ENCODE measurements at regions not wholly inside any gene's neighbourhood (a gene's known extent, or its start where the extent isn't known, plus 50 kb on each side); places are given as distances from the start of the nearest gene placed in this dataset.
"Not testable (repeated sequence)": the region's sequence is repeated elsewhere in the genome, so short reads cannot be mapped to it uniquely, and the experiment has no call there.

DNA sequence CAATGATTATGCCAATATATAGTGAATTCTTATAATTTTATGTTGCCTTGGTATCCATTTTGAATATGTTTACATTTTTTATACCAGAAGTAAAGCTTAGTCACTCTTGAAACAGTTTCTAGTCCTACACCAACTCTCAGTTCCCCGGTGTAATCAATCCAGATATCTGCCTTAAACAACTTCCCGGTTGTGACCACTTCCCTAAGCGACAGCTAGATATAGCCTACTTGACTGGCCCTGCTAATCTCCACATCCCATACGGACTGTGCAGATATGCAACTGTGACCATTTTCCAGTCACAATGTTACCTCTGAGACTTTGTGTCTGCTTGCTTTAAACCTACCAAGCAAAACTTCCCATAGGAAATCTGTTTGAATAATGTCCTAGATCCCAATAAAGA is 1551.5 kb upstream of the SEL1L start:
- no peak for DNase-seq (ENCODE audit: low read depth in 2 of 2)

DNA sequence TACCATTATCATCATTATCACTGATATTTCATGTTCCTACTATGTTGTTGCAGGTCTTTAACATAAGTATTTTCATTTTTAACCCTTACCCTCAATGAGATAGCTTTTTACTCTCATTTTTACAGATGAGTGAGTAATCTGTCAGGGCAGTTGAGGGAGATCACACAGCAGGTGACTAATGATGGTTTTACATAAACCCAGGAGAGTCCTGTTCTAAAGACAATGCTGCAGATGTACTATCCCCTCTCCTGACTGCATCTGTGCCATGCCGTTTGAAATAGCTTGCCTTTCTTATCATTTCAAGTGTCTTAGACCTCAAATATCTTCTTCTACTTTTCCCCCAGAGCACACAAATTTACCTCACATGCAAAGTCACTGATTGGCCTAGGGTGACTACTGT is 1552.1 kb upstream of the SEL1L start:
- DNase-seq (ENCODE audit: low read depth in 2 of 2), result no peak

DNA sequence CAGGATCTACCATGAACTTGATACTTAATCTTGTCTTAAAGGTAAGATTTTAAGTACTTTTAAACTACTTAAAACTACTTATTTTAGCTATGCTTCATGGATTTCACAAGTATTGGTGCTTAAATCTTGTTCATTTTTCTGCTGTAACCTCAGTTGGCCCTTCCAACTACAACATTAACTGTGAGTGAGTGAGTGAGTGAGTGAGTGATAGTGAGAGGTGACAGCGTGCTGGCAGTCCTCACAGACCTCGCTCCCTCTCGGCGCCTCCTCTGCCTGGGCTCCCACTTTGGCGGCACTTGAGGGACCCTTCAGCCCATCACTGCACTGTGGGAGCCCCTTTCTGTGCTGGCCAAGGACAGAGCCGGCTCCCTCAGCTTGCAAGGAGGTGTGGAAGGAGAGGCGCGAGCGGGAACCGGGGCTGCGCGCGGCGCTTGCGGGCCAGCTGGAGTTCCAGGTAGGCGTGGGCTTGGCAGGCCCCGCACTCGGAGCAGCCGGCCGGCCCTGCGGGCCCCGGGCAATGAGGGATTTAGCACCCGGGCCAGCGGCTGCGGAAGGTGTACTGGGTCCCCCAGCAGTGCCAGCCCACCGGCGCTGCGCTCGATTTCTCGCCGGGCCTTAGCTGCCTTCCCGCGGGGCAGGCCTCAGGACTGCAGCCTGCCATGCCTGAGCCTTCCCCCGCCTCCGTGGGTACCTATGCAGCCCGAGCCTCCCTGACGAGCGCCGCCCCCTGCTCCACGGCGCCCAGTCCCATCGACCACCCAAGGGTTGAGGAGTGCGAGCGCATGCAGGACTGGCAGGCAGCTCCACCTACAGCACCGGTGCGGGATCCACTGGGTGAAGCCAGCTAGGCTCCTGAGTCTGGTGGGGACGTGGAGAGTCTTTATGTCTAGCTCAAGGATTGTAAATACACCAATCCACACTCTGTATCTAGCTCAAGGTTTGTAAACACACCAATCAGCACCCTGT is 1558.6 kb upstream of the SEL1L start:
- DNase-seq (ENCODE audit: low read depth in 2 of 2), result not testable (repeated sequence)

DNA sequence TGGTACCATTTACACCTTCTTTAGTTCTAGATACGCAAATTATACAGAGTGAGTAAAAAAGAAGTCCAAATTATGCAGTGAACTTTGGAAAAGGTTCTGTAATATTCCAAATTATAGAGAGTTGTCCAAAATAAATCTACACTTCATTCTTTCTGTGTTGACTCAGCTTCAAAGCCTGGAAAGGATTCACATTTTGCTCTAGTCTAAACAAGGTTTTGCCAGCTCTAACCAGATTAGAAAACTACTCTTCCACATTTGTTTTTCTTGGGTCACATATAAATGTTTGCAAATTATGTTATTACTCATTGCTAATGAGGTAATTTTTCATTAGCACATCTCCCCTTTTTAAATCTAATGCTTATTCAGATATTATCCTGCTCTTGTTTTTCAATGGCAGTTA is 1562.4 kb upstream of the SEL1L start:
- DNase-seq (ENCODE audit: low read depth in 2 of 2), result no peak

DNA sequence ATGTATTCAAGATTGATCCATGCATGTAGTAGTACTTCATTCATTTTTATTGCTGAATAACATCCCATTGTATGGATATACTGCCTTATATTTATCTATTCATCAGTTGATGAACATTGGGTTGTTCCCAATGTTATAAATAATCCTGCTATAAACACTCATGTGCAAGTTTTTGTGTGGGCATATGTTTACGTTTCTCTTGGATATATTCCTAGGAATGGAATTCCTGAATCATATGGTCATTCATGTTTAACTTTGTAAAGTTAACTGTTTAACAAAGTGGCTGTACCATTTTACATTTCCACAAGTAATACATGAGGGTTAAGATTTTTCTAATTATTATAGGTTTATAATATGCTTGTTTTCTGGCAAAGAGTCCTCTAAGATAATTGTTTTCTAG is 1568.2 kb upstream of the SEL1L start:
- DNase-seq (ENCODE audit: low read depth in 2 of 2), result no peak

DNA sequence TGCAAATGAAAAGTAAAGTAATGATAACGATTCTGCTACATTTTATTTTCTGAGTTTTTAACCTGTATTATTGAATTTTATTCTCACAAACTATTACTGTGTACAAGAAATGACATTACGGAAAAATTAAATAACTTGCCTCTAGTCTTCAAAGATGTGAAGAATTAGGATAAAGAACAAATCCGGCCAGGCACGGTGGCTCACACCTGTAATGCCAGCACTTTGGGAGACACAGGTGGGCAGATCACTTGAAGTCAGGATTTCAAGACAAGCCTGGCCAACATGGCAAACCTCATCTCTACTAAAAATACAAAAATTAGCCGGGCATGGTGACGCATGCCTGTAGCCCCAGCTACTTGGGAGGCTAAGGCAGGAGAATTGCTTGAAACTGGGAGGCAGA is 1584.4 kb upstream of the SEL1L start:
- no peak for DNase-seq (ENCODE audit: low read depth in 2 of 2)

DNA sequence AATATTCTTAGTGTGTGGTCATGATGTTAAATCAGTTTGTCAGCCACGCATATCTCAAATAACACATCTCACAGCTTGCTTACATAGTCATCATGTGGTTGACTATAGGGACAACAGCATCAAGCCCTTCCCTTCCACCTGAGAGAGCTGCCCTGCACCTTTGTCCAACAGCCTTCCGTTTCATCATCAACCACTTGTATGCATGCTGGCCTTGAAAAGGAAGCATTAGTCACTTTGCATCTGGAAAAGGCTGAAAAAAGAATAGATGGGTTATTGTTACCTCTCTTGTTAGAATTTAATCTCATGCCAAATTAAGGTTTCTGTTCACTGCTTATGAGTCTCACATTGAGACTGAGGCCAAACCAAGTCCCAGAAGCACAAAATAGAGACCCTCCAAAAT is 1586.5 kb upstream of the SEL1L start:
- DNase-seq (ENCODE audit: low read depth in 2 of 2), result no peak

DNA sequence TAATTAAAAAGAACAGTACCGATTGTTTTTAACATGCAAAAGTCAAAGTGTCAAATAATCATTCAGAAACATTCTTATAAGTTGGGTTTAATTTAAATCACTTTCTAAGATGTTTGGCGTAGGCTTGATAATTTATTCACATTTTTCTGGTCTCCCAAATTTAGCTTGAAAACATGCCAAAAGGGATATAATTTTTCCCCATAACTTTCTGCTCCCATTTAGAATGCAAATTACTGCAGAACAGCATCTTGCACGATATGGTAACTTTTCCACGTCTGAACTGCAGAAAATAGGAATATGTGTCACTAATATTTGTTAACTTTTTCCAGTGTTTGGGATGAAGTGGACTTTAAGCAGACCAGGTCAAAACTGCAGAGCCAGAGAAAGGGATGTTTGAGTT is 1592.4 kb upstream of the SEL1L start:
- DNase-seq (ENCODE audit: low read depth in 2 of 2), result no peak

DNA sequence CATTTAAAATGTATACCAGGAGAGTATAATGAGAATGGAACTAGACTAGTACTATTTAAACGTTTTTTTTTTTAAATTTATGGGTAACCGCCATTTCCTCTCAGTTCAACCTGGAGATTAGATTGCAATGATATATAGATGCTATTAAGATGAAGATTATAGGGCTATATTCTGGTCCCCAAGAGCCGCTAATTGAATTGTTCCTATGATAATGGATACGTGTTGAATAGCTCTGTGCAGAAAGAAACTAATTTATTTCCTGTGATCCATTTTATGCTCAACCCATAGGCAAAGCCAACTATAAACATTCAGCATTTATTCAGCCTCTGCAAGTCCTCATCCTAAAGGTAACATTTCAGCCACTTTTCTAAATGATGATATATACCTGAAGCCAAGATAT is 1595.1 kb upstream of the SEL1L start:
- no peak for DNase-seq (ENCODE audit: low read depth in 2 of 2)

DNA sequence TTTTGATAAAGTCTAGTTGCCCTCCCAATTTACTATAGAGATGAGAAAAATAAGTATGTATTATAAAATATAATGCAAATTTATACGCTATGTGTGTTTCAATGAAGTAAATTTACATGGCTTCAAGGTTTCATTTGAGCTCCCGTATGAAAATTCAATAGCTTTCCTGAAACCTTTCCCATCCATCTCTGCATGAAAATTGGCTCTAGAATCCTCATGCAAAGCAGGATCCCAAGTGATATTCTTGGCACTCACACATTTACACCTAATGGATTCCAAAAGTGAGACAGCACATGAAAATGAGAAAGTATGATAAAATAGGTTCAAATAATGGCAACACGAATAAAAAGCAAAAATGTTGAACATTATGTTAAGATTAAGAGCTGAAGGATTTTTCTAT is 1595.8 kb upstream of the SEL1L start:
- DNase-seq (ENCODE audit: low read depth in 2 of 2), result no peak

DNA sequence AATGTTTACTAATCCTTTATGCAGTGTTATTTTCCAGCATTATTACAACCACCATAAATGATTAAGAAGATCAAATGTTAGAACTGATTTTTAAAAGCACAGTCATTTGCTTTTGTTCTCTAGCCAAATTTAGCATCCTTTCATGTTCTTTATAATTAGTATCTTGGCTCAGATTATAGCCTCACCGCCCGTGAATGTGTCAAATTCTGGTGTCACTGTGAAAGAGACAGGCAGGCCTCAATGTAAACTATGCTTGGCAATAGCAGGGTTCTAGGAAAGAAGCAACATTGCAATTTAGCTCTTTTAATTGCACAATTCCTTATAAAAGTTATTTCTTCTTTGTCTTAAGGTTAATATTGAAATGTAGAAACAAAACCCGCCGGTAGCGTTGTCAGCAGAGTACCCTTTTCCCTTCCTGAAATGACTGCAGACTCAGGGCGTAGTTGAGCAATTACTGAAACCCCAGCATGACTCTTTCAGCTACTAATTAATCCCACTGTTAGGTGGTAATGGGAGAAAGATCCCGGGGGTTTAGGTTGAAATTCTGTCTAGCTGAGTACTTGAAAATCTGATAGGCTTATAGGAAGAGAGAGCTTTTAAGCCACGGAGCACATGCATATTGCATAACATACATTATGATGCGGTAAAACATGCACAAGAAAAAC is 1600.5 kb upstream of the SEL1L start:
- DNase-seq (ENCODE audit: low read depth in 2 of 2), result no peak

DNA sequence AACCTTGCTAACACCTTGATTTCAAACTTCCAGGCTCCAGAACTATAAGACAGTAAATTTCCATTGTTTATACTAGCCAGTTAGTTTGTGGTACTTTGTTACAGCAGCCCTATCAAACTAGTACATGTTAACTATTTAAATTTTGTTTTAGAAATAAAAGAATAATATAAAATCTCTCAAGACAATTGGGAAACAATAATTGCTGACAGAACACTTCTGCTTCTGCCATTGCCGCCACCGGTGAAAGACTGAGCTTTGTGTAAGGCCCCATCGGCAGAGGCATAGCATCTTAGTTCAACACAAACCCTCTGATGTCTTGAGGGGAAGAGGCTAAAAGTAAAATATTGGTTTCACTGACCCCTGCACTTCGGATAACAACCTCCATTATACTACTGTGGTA is 1607.1 kb upstream of the SEL1L start:
- DNase-seq (ENCODE audit: low read depth in 2 of 2), result no peak

DNA sequence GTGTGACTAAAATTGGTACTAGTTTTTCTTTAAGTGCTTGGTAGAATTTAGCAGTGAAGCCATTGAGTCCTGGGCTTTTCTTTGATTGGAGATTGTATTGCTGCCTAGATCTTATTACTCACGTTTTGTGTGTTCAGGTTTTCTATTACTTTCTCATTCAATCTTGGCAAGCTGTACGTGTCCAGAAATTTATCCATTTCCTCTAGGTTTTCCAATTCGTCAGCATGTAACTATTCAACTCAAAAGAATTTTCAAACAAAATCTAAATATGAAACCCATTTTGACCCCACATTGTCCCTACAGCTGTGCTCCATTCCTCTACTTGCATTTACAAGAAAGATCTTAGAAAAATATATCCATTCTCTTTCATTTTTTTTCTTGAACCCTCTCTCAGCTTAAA is 1613.4 kb upstream of the SEL1L start:
- DNase-seq (ENCODE audit: low read depth in 2 of 2), result no peak

DNA sequence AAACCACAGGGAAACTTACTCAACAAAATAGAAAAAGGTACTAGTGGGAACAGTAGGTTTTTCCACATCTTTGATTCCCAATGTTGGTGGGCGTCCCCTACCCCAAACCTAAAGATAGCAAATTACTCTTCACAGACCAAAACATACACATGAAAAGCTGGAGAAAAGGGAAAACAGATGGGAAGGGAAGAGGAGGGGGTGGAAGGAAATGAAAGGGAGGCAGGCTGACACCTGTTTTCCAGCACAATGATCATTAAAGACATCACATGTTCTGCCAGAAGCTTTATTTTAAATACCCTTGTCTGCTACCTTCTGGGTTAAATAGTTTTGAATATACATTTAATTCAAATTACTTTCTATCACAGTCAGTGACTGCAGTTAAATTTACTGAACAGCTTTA is 1617.9 kb upstream of the SEL1L start:
- DNase-seq (ENCODE audit: low read depth in 2 of 2), result no peak

DNA sequence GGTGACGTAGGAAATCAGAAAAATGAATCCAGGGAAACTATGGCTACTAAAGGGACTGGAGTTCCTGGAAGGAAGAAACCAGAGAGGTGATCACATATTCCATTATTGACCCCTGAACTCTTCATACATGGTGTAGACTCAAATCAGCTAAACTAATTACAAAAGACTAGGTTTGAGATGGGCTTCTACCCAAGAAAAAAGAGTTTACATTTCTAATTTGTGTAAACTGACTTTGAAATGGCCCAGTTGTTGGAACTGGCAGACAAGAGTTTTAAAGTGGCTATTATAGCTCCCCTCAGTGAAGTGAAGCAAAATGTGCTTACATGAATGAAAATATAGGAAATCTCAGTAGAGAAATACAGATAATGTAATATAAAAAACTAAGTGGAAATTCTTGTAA is 1619.4 kb upstream of the SEL1L start:
- DNase-seq (ENCODE audit: low read depth in 2 of 2), result no peak

DNA sequence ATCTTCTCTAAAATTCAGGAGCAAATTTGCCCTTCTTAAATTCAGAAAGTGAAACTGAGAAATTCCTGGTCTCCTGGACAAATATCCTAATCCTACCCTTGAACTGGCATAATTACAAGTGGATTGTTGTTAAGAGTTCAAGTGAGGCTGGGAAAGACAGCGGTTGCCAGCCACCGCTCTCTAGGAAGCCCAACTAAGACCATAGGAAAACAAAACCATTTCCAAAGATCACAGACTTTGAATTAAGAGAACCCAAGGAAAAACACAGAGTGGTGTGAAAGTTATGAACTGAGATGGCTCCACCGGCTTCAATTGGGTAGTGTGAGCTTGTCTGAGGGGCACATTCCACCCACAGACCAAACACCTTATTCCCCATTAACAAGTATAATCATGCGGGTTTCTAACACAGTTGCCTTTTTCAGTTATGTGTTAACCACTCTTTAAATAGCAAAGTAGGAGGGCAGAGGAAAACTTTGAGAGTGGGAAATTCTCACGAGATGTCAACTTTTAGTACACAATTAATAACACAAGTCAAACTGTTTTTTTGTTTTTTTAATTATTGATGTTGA is 1628.8 kb upstream of the SEL1L start:
- DNase-seq (ENCODE audit: low read depth in 2 of 2), result no peak

DNA sequence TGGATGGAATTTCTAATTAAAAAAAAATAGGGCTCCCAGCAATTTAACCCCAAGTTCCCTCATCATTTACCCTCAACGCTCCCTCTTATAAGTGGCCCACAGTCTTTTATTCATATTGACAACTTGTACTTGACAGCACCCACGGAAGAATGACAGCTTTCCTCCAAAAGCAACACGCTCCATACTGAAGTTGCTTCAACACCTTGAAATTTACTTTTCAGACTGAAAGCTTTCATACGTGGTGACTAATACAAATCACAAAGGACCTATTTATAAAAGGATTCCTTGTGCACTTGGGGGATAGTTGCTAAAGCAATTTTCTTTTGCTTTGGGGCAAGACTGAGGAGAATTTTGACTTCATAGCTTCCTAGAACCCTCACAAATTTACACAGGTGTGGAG is 1629.4 kb upstream of the SEL1L start:
- no peak for DNase-seq (ENCODE audit: low read depth in 2 of 2)

DNA sequence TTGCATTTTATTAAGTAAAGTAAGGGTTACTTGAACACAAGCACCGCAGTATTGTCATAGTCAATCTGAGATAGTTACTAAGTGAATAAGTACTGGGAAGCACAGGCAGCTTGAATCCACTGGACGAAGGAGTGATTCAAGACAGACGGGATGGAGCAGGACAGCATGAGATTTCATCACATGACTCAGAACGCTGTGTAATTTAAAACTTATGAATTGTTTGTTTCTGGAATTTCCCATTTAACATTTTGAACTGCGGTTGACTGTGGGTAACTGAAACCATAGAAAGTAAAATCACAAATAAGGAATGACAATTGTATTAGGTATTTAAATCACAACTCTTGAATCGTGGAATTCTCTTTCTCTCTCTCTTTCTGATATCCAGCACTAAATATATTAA is 1630.4 kb upstream of the SEL1L start:
- DNase-seq (ENCODE audit: low read depth in 2 of 2), result no peak

DNA sequence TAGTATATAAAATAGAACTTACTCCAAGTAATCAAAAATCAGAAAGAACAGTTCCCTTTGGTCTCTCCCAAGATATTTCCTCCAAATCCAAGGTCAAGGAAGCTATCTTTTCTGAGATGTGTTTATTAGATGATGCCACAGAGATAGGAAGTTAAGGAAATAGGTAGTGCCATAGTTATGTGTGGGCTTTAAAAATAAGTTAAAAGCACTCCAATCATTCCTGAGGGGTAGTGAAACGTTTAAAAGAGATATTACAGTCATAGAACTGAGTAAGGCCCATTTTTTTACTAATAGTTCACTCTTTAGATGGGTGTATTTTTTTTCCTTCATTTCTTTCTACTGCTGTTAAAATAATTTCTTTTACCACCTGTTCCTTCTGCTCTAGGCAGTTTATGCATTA is 1630.9 kb upstream of the SEL1L start:
- no peak for DNase-seq (ENCODE audit: low read depth in 2 of 2)

DNA sequence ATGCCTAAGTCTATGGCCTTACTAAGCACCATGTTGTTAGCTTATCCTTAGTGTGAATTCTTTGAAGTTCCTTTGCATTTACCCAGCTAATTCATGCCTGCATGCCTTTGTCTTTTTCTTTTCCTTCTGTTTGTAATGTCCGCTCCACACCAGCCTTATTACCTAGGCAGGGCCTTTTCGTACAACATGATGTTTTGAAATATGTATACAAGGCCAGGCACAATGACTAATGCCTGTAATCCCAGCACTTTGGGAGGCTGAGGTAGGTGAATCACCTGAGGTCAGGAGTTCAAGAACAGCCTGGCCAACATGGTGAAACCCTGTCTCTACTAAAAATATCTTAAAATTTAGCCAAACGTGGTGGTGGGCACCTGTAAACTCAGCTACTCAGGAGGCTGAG is 1636.5 kb upstream of the SEL1L start:
- DNase-seq (ENCODE audit: low read depth in 2 of 2), result no peak

DNA sequence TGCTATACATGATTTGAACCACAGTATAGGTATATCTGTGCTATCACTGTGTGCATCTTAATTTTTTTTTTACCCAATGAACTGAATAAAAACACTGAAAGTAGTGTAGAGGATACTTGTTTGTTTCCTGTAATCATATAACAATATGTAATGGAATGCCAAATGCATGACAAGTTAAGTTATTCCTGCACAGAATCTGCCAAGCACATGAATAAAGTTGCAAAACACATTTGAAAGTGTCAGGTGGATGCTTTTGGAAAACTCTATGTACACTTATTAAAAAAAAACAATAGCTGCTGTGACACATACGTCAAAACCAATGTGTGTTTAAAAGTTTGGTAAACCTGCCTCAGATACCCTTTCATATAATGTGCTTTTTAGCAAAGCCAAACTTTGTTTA is 1638.1 kb upstream of the SEL1L start:
- DNase-seq (ENCODE audit: low read depth in 2 of 2), result no peak

DNA sequence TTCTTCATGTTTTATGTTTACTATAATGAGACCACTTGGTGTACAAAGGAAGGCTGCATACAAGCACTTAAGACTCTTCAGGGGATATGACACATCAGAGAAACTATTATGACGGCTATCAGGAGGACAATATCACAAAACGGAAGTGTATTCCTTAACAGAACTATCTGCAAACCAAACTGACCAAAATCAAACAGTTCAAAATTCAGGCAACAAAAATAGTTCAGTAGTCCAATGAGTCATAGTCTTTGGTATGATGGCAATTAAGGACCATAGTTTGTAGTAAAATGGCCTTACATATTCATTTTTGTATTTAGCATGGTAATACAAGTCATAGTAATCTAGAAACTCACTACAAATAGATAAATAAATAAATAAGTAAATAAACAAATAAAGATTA is 1638.7 kb upstream of the SEL1L start:
- no peak for DNase-seq (ENCODE audit: low read depth in 2 of 2)

DNA sequence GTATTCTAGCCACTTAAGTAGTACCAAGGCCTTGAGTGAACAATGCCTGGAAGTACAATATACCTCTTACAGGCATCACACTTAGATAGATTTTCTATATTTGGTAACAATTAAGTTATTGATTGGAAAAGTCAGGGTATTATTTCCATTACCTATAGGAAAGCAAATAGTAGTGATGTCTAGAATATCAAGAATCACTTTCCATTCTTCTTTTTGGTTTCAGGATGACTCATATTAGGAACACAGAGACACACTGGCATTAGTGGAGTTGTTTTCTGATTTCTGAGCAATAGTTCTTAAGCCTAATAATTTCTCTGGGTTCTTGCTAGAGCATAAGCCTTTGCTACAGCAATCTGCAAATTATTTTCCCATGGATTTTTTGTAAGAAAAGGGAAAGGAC is 1640.0 kb upstream of the SEL1L start:
- no peak for DNase-seq (ENCODE audit: low read depth in 2 of 2)

Data from stimulated activated CD4-positive, alpha-beta T cell treated with anti-CD3 and anti-CD28 coated beads, Interleukin-12 subunit alpha, Interleukin-12 subunit beta, amount 100 ng/mL, for 24 hours (primary cell).